SK-N-SH (cell line): ENCODE measurements at regions not wholly inside any gene's neighbourhood (a gene's known extent, or its start where the extent isn't known, plus 50 kb on each side); places are given as distances from the start of the nearest gene placed in this dataset.

Experiments used
- CTCF ChIA-PET: fragments of 300-600, 350-600 bp; formaldehyde crosslinking; extraction: SDS; loops from one replicate; lab custom pipeline; 2021; lab: Yijun Ruan, JAX
- POLR2A ChIA-PET: fragments of 350-600 bp; sonication (Branson Sonifier 250); formaldehyde crosslinking; extraction: SDS; loops from one replicate; lab custom pipeline; 2020; ENCODE audit warnings: antibody characterized with exemption, inconsistent platforms; lab: Yijun Ruan, JAX
- DNase-seq: peaks from one replicate; pipeline ENCODE4 v3.0.0; 2012
- H2AFZ ChIP-seq: fragments of 200-600 bp; sonication (generic); 2 replicates; pipeline ENCODE4 v1.8.1; 2016; ENCODE audit warnings: antibody characterized with exemption, mild to moderate bottlenecking, low read depth
- H3F3A ChIP-seq: fragments of 200-600 bp; sonication (generic); replicated peaks from 2 replicates; pipeline ENCODE3; 2016; ENCODE audit warnings: antibody characterized with exemption, mild to moderate bottlenecking; ENCODE audit not compliant: insufficient read depth
- H3K27ac ChIP-seq, 2 experiments: fragments of 200-500 bp in 1 of 2; fragments of 200-600 bp in 1 of 2; sonication (Bioruptor generic) in 1 of 2; sonication (generic), shearing (Covaris generic) in 1 of 2; 2 replicates each; pipeline versions ENCODE4 v1.5.1 to v1.6.1; 2014 to 2016; ENCODE audit warnings: low read depth in 2 of 2, inconsistent platforms in 1 of 2, low read length in 1 of 2, mild to moderate bottlenecking in 1 of 2, mixed read lengths in 1 of 2
- H3K27me3 ChIP-seq: fragments of 200-600 bp; sonication (generic), shearing (Covaris generic); 2 replicates; pipeline ENCODE4 v1.6.1; 2016; ENCODE audit warnings: mixed run types; ENCODE audit not compliant: insufficient read depth
- H3K36me3 ChIP-seq, 2 experiments: fragments of 200-500 bp in 1 of 2; fragments of 200-600 bp in 1 of 2; sonication (Bioruptor generic) in 1 of 2; sonication (generic) in 1 of 2; replicated peaks in 1 of 2; 2 replicates each; pipeline versions ENCODE3 to v1.5.1; 2014 to 2016; ENCODE audit warnings: low read length in 1 of 2, mild to moderate bottlenecking in 1 of 2; ENCODE audit not compliant: insufficient read depth in 2 of 2, control insufficient read depth in 1 of 2
- H3K4me1 ChIP-seq, 2 experiments: fragments of 200-500 bp in 1 of 2; fragments of 200-600 bp in 1 of 2; sonication (Bioruptor generic) in 1 of 2; sonication (generic), shearing (Covaris generic) in 1 of 2; 2 replicates each; pipeline versions ENCODE4 v1.5.1 to v1.6.1; 2014 to 2016; ENCODE audit warnings: low read depth in 1 of 2, low read length in 1 of 2, mixed run types in 1 of 2; ENCODE audit not compliant: insufficient read depth in 2 of 2, control insufficient read depth in 1 of 2
- H3K4me2 ChIP-seq: fragments of 200-600 bp; sonication (generic), shearing (Covaris generic); 2 replicates; pipeline ENCODE4 v1.6.1; 2017; ENCODE audit warnings: mixed run types
- H3K4me3 ChIP-seq, 2 experiments: fragments of 200-500 bp in 1 of 2; fragments of 200-600 bp in 1 of 2; sonication (Bioruptor generic) in 1 of 2; sonication (generic), shearing (Covaris generic) in 1 of 2; 2 replicates each; pipeline versions ENCODE4 v1.5.1 to v1.8.1; 2014 to 2016; ENCODE audit warnings: low read depth in 2 of 2, inconsistent platforms in 1 of 2, low read length in 1 of 2, mild to moderate bottlenecking in 1 of 2, mixed read lengths in 1 of 2, moderate library complexity in 1 of 2
- H3K79me2 ChIP-seq: fragments of 200-600 bp; sonication (generic); 2 replicates; pipeline ENCODE4 v1.8.1; 2017; ENCODE audit warnings: mild to moderate bottlenecking; ENCODE audit not compliant: insufficient read depth
- H3K9ac ChIP-seq: fragments of 200-600 bp; sonication (generic); 2 replicates; pipeline ENCODE4 v1.6.1; 2017; ENCODE audit warnings: mixed run types
- H3K9me2 ChIP-seq: fragments of 200-600 bp; sonication (generic); 2 replicates; pipeline ENCODE4 v1.6.1; 2017; ENCODE audit warnings: mixed run types
- H3K9me3 ChIP-seq: fragments of 200-600 bp; sonication (generic); 2 replicates; pipeline ENCODE4 v1.6.1; 2017; ENCODE audit warnings: mixed run types, mild to moderate bottlenecking, moderate library complexity
- H4K20me1 ChIP-seq: fragments of 200-600 bp; sonication (generic); 2 replicates; pipeline ENCODE4 v1.6.1; 2017; ENCODE audit warnings: mild to moderate bottlenecking, mixed run types; ENCODE audit not compliant: insufficient read depth
- CTCF ChIP-seq: fragments of 200-600 bp; sonication (generic); IDR thresholded peaks from 2 replicates; pipeline ENCODE4 v1.6.1; 2017; ENCODE audit warnings: antibody characterized with exemption, mild to moderate bottlenecking, moderate library complexity
- EP300 ChIP-seq, 2 experiments: IDR thresholded peaks; 2 replicates each; pipeline versions ENCODE4 v1.4.0 to v1.6.1; 2012; ENCODE audit warnings: borderline replicate concordance in 1 of 2, low read depth in 1 of 2, low read length in 1 of 2
- EZH2phosphoT487 ChIP-seq: fragments of 200-600 bp; sonication (generic); IDR thresholded peaks from 2 replicates; pipeline ENCODE4 v1.6.1; 2017; ENCODE audit warnings: low read depth, mixed run types, mild to moderate bottlenecking, antibody characterized with exemption, moderate library complexity, borderline replicate concordance
- FOSL2 ChIP-seq: IDR thresholded peaks from 2 replicates; pipeline ENCODE4 v1.4.0; 2012; ENCODE audit warnings: low read depth, mild to moderate bottlenecking, moderate library complexity, borderline replicate concordance
- FOXJ3 ChIP-seq: sonication (generic); formaldehyde crosslinking; IDR thresholded peaks from 2 replicates; pipeline ENCODE4 v1.5.1; 2020; ENCODE audit warnings: mild to moderate bottlenecking, missing genetic modification reagents
- GABPA ChIP-seq: IDR thresholded peaks from 2 replicates; pipeline ENCODE4 v1.4.0; 2012; ENCODE audit warnings: low read depth, mild to moderate bottlenecking
- GATA2 ChIP-seq: sonication (generic); formaldehyde crosslinking; IDR thresholded peaks from 2 replicates; pipeline ENCODE4 v1.5.0; 2020; ENCODE audit warnings: mild to moderate bottlenecking, missing genetic modification reagents
- IRF3 ChIP-seq: fragments of 150-350 bp; IDR thresholded peaks from 2 replicates; pipeline ENCODE4 v1.6.1; 2016; ENCODE audit warnings: mild to moderate bottlenecking, low read depth, low read length
- MAX ChIP-seq: IDR thresholded peaks from 2 replicates; pipeline ENCODE4 v1.4.0; 2012; ENCODE audit warnings: low read depth
- MEF2A ChIP-seq: IDR thresholded peaks from 2 replicates; pipeline ENCODE4 v1.4.0; 2012; ENCODE audit warnings: low read depth, borderline replicate concordance
- MXI1 ChIP-seq: IDR thresholded peaks from 2 replicates; pipeline ENCODE4 v1.6.1; 2012; ENCODE audit warnings: mild to moderate bottlenecking, low read depth, low read length, improper control_type of control experiment
- NRF1 ChIP-seq: IDR thresholded peaks from 2 replicates; pipeline ENCODE4 v1.6.1; 2012; ENCODE audit warnings: low read depth, mild to moderate bottlenecking, low read length
- PBX3 ChIP-seq: IDR thresholded peaks from 2 replicates; pipeline ENCODE4; 2012
- POLR2AphosphoS5 ChIP-seq: IDR thresholded peaks from 2 replicates; pipeline ENCODE4 v1.6.1; 2012; ENCODE audit warnings: low read depth, low read length
- REST ChIP-seq: IDR thresholded peaks from 2 replicates; pipeline ENCODE4 v1.6.1; 2012; ENCODE audit warnings: mild to moderate bottlenecking, low read depth, low read length, moderate library complexity
- RFX5 ChIP-seq: IDR thresholded peaks from 2 replicates; pipeline ENCODE4 v1.6.1; 2012; ENCODE audit warnings: mild to moderate bottlenecking, improper control_type of control experiment, low read length
- RXRA ChIP-seq: IDR thresholded peaks from 2 replicates; pipeline ENCODE4 v1.4.0; 2012; ENCODE audit warnings: low read depth, mild to moderate bottlenecking, borderline replicate concordance
- SIN3A ChIP-seq: IDR thresholded peaks from 2 replicates; pipeline ENCODE4 v1.6.1; 2012; ENCODE audit warnings: low read depth, mild to moderate bottlenecking, low read length, moderate library complexity, borderline replicate concordance
- SMC3 ChIP-seq: IDR thresholded peaks from 2 replicates; pipeline ENCODE4 v1.6.1; 2012; ENCODE audit warnings: low read depth, low read length, improper control_type of control experiment
- TCF12 ChIP-seq: IDR thresholded peaks from 2 replicates; pipeline ENCODE4 v1.4.0; 2012
- WGBS: methylation state at CpG from one replicate; pipeline ENCODE4 v1.1.6; 2017; ENCODE audit warnings: low lambda C conversion rate; 5-methylcytosine and 5-hydroxymethylcytosine counted together

- no peak overlapping the region for H3K4me2 ChIP-seq
- no peak overlapping the region for H3K4me3 ChIP-seq
- H3K79me2 ChIP-seq, result no peaks in the 10 kb centered on the region
- no peaks in the 10 kb centered on the region for H3K9me3 ChIP-seq
- no peaks in the 10 kb centered on the region for H3K27me3 ChIP-seq
- no peak overlapping the region for H3K9ac ChIP-seq
- H3K36me3 ChIP-seq, result no peaks in the 10 kb centered on the region
- H4K20me1 ChIP-seq, result no peaks in the 10 kb centered on the region
- no peaks in the 10 kb centered on the region for H3K9me2 ChIP-seq
- no peaks in the 10 kb centered on the region for H3K4me1 ChIP-seq
- H3F3A ChIP-seq, result no peaks in the 10 kb centered on the region
- TF ChIP-seq TCF12 (no peak), REST (no peak), MXI1 (no peak), SMC3 (no peak), EP300 (IDR thresholded peaks at IDR 0.05; ENCODE audit: borderline replicate concordance in 1 of 2, low read depth in 1 of 2, low read length in 1 of 2) (no peak), IRF3 (no peak), RFX5 (no peak), FOXJ3 (CRISPR knock-in tag) (no peak), SIN3A (no peak), GATA2 (CRISPR knock-in tag) (no peak), RXRA (no peak), MEF2A (no peak), POLR2AphosphoS5 (no peak), CTCF (no peak), PBX3 (no peak), NRF1 (no peak), EZH2phosphoT487 (no peak), FOSL2 (no peak), MAX (no peak), GABPA (no peak)
- ChIA-PET POLR2A (no interaction called here), CTCF (no interaction called here)
- no peak overlapping the region for H3K27ac ChIP-seq
- no peak for DNase-seq
- WGBS, result 11% methylated on average over 2 of the region's 2 CpGs
- no peak overlapping the region for H2AFZ ChIP-seq
Observed at GRCh38 chr11:82176945-82177344, 556.7 kb downstream of the FAM181B start.
